OCI-LY3 (cell line): ENCODE measurements at regions not wholly inside any gene's neighbourhood (a gene's known extent, or its start where the extent isn't known, plus 50 kb on each side); places are given as distances from the start of the nearest gene placed in this dataset.
"Not testable (repeated sequence)": the region's sequence is repeated elsewhere in the genome, so short reads cannot be mapped to it uniquely, and the experiment has no call there.

Source experiments
- H2AFZ ChIP-seq: fragments of 200-600, 300-600 bp; shearing (Covaris generic); 2 replicates; pipeline ENCODE4 v1.6.0; 2014; ENCODE audit warnings: antibody characterized with exemption, low read depth, low read length
- H3K27ac ChIP-seq: fragments of 200-600, 300-600 bp; sonication (generic); 2 replicates; pipeline ENCODE4 v1.5.1; 2014; ENCODE audit warnings: mild to moderate bottlenecking, low read length, moderate library complexity, mixed read lengths
- H3K27me3 ChIP-seq: fragments of 200-600, 300-600 bp; sonication (generic); 2 replicates; pipeline ENCODE4 v1.6.1; 2014; ENCODE audit warnings: low read depth, low read length, mixed read lengths
- H3K36me3 ChIP-seq: fragments of 200-600, 300-600 bp; sonication (generic); replicated peaks from 2 replicates; pipeline ENCODE3; 2014; ENCODE audit warnings: low read depth, low read length, mixed read lengths
- H3K4me1 ChIP-seq: fragments of 300-600, 200-600 bp; sonication (generic); 2 replicates; pipeline ENCODE4 v1.6.1; 2014; ENCODE audit warnings: low read length, mixed read lengths
- H3K4me2 ChIP-seq: fragments of 200-600, 300-600 bp; sonication (generic); 2 replicates; pipeline ENCODE4 v1.6.1; 2014; ENCODE audit warnings: low read length, mixed read lengths
- H3K4me3 ChIP-seq: fragments of 300-600, 200-600 bp; sonication (generic); 2 replicates; pipeline ENCODE4 v1.5.1; 2014; ENCODE audit warnings: antibody characterized with exemption, mild to moderate bottlenecking, low read length, moderate library complexity
- H3K79me2 ChIP-seq: fragments of 300-600, 200-600 bp; shearing (Covaris generic); 2 replicates; pipeline ENCODE4 v1.6.1; 2014; ENCODE audit warnings: mild to moderate bottlenecking, low read length, mixed read lengths
- H3K9ac ChIP-seq: fragments of 300-600, 200-600 bp; shearing (Covaris generic); 2 replicates; pipeline ENCODE4 v1.6.0; 2014; ENCODE audit warnings: mild to moderate bottlenecking, low read length, moderate library complexity
- H3K9me3 ChIP-seq: fragments of 200-600, 300-600 bp; shearing (Covaris generic); 2 replicates; pipeline ENCODE4 v1.6.1; 2014; ENCODE audit warnings: low read length, mixed read lengths; ENCODE audit not compliant: insufficient read depth
- H4K20me1 ChIP-seq: fragments of 200-600, 300-600 bp; sonication (generic); 2 replicates; pipeline ENCODE4 v1.6.1; 2016; ENCODE audit warnings: low read length, mixed read lengths; ENCODE audit not compliant: insufficient read depth

DNA sequence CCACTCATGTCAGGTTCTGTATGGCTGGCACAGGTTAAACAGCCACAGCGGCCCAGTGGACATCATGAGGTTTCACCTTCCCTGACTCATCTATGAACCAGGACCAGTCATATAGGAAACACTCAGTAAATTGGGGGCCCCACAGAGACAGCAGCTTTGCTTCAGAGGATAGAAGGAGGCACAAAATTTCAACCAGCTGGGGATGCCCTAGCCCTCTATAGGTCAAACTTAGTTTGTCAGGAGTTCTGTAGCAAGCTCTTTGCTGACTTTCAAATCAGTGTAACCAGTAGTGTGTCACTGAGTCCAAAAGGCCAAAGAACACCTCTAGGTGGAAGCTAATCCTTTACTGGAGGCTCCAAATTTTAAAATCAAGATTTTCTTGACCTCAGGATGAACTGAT, 4157.8 kb upstream of the TPTE start:
- H3K36me3 ChIP-seq, H3K4me1 ChIP-seq, H3K9ac ChIP-seq, H4K20me1 ChIP-seq, H2AFZ ChIP-seq, H3K27me3 ChIP-seq, H3K79me2 ChIP-seq, H3K9me3 ChIP-seq, H3K4me3 ChIP-seq, H3K4me2 ChIP-seq, H3K27ac ChIP-seq: not testable (repeated sequence)

DNA sequence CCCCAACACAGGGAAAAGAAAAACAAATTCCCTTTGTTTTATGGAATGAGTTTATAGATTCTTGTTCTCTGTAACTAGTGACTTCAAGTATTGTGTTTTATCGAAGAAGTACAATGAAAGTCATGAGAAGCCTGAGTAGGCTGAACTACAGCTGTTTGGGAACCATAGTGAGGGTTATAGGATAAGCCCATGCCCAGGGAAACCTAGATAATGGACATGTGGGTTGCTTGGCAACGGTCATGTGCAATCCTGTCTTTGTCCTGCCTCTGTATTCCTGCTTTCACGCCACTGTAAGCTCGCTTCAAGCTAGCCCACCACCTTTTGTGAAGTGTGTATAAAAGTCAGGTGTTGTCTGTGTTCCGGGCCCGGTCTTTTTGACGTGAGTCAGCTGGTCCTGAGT, 4152.6 kb upstream of the TPTE start:
- not testable (repeated sequence) for H4K20me1 ChIP-seq, H3K79me2 ChIP-seq, H3K9me3 ChIP-seq, H2AFZ ChIP-seq, H3K4me1 ChIP-seq, H3K27me3 ChIP-seq, H3K36me3 ChIP-seq, H3K27ac ChIP-seq
- Histone ChIP-seq H3K4me2 (peak overlapping the region; percentile 50), H3K4me3 (peak overlapping the region; percentile 55), H3K9ac (peak overlapping the region; percentile 31; the same call in 1 of the 2 replicates)

GRCh38 chr21:6373253-6373652, 4148.1 kb upstream of the TPTE start:
- H3K79me2 ChIP-seq, H3K9me3 ChIP-seq, H3K27me3 ChIP-seq, H4K20me1 ChIP-seq, H2AFZ ChIP-seq, H3K36me3 ChIP-seq: not testable (repeated sequence)
- Histone ChIP-seq H3K4me1 (peaks cover 13% of the 10 kb centered on the region), H3K4me3 (peak overlapping the region; percentile 65), H3K4me2 (peak overlapping the region; percentile 76), H3K9ac (peak overlapping the region; percentile 66), H3K27ac (peak overlapping the region; percentile 65)

- peak overlapping the region; percentile 28 for H3K4me3 ChIP-seq
- H3K9ac ChIP-seq = peak overlapping the region; percentile 22; the same call in 1 of the 2 replicates
- not testable (repeated sequence) for H3K27ac ChIP-seq, H3K79me2 ChIP-seq, H3K36me3 ChIP-seq, H4K20me1 ChIP-seq, H3K27me3 ChIP-seq, H3K9me3 ChIP-seq, H2AFZ ChIP-seq
- peak overlapping the region; percentile 42 for H3K4me2 ChIP-seq
- H3K4me1 ChIP-seq = peaks cover 13% of the 10 kb centered on the region
Measured at GRCh38 chr21:6374232-6374631, 4147.2 kb upstream of the TPTE start.

DNA sequence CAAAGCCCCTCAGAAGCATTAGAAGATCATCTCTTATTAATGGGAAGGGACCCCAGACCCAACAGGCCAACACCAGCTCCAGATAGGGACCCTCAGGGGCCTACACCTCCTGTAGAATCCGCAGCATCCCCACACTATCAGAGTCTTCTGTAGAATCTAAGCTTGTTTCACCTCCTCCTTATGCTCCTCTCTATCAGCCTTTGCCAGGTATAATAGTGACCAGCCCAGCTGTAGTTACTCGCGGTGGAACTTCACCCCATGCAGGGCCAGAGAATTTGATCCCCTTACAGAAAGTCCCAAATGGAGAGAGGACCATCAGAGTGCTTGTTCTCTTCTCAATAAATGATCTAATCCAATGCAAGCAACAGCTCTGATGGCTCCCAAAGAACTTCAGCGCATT, 4146.5 kb upstream of the TPTE start:
- not testable (repeated sequence) for H2AFZ ChIP-seq, H3K36me3 ChIP-seq
- peaks cover 13% of the 10 kb centered on the region for H3K4me1 ChIP-seq

DNA sequence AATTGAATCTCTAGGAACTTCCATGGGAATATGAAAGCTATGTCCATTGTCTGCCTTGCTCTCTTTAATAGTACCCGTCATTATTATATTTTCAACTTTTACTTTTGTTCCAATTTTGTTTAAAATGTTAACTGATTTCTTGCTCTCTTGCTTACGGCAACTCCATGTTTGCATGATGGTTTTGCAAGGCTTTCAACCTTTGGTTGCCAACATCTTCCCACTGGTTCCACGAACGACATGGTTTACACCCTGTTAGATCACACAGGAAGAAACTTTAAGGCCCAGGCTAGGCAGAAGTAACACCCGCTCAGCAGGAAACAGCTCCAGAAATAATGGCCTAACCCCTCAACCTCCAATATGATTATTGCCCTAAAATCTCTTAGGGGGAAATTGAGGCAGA, 4145.6 kb upstream of the TPTE start:
- not testable (repeated sequence) for H3K9me3 ChIP-seq, H3K27ac ChIP-seq, H3K79me2 ChIP-seq, H4K20me1 ChIP-seq, H3K9ac ChIP-seq, H2AFZ ChIP-seq, H3K27me3 ChIP-seq, H3K36me3 ChIP-seq, H3K4me3 ChIP-seq, H3K4me2 ChIP-seq
- peaks cover 13% of the 10 kb centered on the region for H3K4me1 ChIP-seq

More for the DNA sequence above, 4146.5 kb upstream of the TPTE start:
- not testable (repeated sequence) for H3K9me3 ChIP-seq, H3K4me2 ChIP-seq, H4K20me1 ChIP-seq, H3K4me3 ChIP-seq, H3K79me2 ChIP-seq, H3K27ac ChIP-seq, H3K9ac ChIP-seq, H3K27me3 ChIP-seq

- H3K27ac ChIP-seq, H3K36me3 ChIP-seq, H4K20me1 ChIP-seq, H2AFZ ChIP-seq, H3K27me3 ChIP-seq, H3K79me2 ChIP-seq, H3K9me3 ChIP-seq, H3K9ac ChIP-seq, H3K4me3 ChIP-seq: not testable (repeated sequence)
- H3K4me1 ChIP-seq = peaks cover 13% of the 10 kb centered on the region
- H3K4me2 ChIP-seq = peak overlapping the region; percentile 8; the same call in 1 of the 2 replicates
Measured at GRCh38 chr21:6376321-6377070, 4144.9 kb upstream of the TPTE start.
